HCT116 (cell line): ENCODE measurements at regions not wholly inside any gene's neighbourhood (a gene's known extent, or its start where the extent isn't known, plus 50 kb on each side); places are given as distances from the start of the nearest gene placed in this dataset.

Experiments
- ATAC-seq: fragments of 200-7000 bp; cut with Tn5 transposase; 2 replicates; pipeline ENCODE4 v1.9.1; 2020; ENCODE audit warnings: mild to moderate bottlenecking, moderate library complexity
- BruUV-seq: library from RNA; stranded (reverse); fragments of 400-500 nt; replicated peaks from 2 replicates; lab custom pipeline; 2021; lab: Mats Ljungman, UMichigan
- CTCF ChIA-PET: fragments of 300-600 bp; sonication (Branson Sonifier 250); formaldehyde crosslinking; loops from one replicate; lab custom pipeline; 2021; ENCODE audit warnings: antibody characterized with exemption; lab: Charles Lee
- POLR2A ChIA-PET: fragments of 300-600, 350-600 bp; sonication (Branson Sonifier 250); formaldehyde crosslinking; loops from one replicate; lab custom pipeline; 2021; ENCODE audit warnings: antibody characterized with exemption; lab: Charles Lee
- RAD21 ChIA-PET, 2 experiments: fragments of 300-600 bp; sonication (Branson Sonifier 250); formaldehyde crosslinking; loops; one replicate each; lab custom pipeline; 2023; ENCODE audit warnings: low total read pairs in 2 of 2; ENCODE audit not compliant: uncharacterized antibody in 2 of 2, unreplicated experiment in 2 of 2, low non-redundant PET in 1 of 2; lab: Charles Lee
- DNase-seq: peaks from one replicate; pipeline ENCODE4 v3.0.0-alpha.2; 2010; ENCODE audit warnings: low read depth, low spot score
- H2AFZ ChIP-seq: fragments of 200-600 bp; shearing (Covaris generic), sonication (generic); 2 replicates; pipeline ENCODE4 v1.6.1; 2017; ENCODE audit warnings: low read depth, mixed run types, mixed read lengths, antibody characterized with exemption, low read length; ENCODE audit not compliant: poor library complexity, severe bottlenecking
- H3K27ac ChIP-seq: 2 replicates; pipeline ENCODE4 v1.5.1; 2012; ENCODE audit warnings: low read depth, low read length
- H3K27me3 ChIP-seq: fragments of 200-600 bp; sonication (generic); 2 replicates; pipeline ENCODE4 v1.6.1; 2016; ENCODE audit warnings: mixed run types, low read length, mixed read lengths; ENCODE audit not compliant: insufficient read depth
- H3K36me3 ChIP-seq, 2 experiments: fragments of 200-500 bp in 1 of 2; fragments of 200-600 bp in 1 of 2; sonication (Bioruptor generic) in 1 of 2; sonication (generic) in 1 of 2; 2 replicates each; pipeline versions ENCODE4 v1.5.1 to v1.6.1; 2014 to 2016; ENCODE audit warnings: low read length in 2 of 2, inconsistent platforms in 1 of 2, mixed read lengths in 1 of 2, mixed run types in 1 of 2; ENCODE audit not compliant: insufficient read depth in 2 of 2, control insufficient read depth in 1 of 2
- H3K4me1 ChIP-seq, 2 experiments: fragments of 200-600 bp in 1 of 2; sonication (generic) in 1 of 2; 2 replicates each; pipeline versions ENCODE4 v1.5.1 to v1.6.1; 2012 to 2017; ENCODE audit warnings: low read length in 2 of 2, inconsistent platforms in 1 of 2, mild to moderate bottlenecking in 1 of 2, mixed read lengths in 1 of 2, mixed run types in 1 of 2, moderate library complexity in 1 of 2; ENCODE audit not compliant: insufficient read depth in 2 of 2, control insufficient read depth in 1 of 2
- H3K4me2 ChIP-seq: fragments of 200-600 bp; sonication (generic); 2 replicates; pipeline ENCODE4 v1.6.1; 2017; ENCODE audit warnings: mixed run types, low read length, mixed read lengths
- H3K4me3 ChIP-seq, 2 experiments: fragments of 200-600 bp in 1 of 2; sonication (generic) in 1 of 2; replicated peaks in 1 of 2; 2 replicates each; pipeline ENCODE4 v1.5.1; 2011 to 2016; ENCODE audit warnings: low read length in 2 of 2, control low read depth in 1 of 2, low read depth in 1 of 2, mild to moderate bottlenecking in 1 of 2, mixed read lengths in 1 of 2, mixed run types in 1 of 2
- H3K79me2 ChIP-seq: fragments of 200-600 bp; sonication (generic); 2 replicates; pipeline ENCODE4 v1.6.1; 2017; ENCODE audit warnings: mild to moderate bottlenecking, mixed run types, low read length, moderate library complexity, mixed read lengths; ENCODE audit not compliant: insufficient read depth
- H3K9ac ChIP-seq: fragments of 200-600 bp; sonication (generic); 2 replicates; pipeline ENCODE4 v1.6.1; 2016; ENCODE audit warnings: low read length, mixed read lengths
- H3K9me2 ChIP-seq: fragments of 200-600 bp; sonication (generic), shearing (Covaris generic); 2 replicates; pipeline ENCODE4 v1.6.1; 2017; ENCODE audit warnings: mixed run types, mild to moderate bottlenecking, moderate library complexity; ENCODE audit not compliant: insufficient read depth
- H3K9me3 ChIP-seq, 2 experiments: fragments of 200-500 bp in 1 of 2; fragments of 200-600 bp in 1 of 2; sonication (Bioruptor generic) in 1 of 2; sonication (generic) in 1 of 2; 2 replicates each; pipeline ENCODE4 v1.6.1; 2014 to 2017; ENCODE audit warnings: low read length in 2 of 2, mixed read lengths in 2 of 2, inconsistent platforms in 1 of 2, low read depth in 1 of 2, mild to moderate bottlenecking in 1 of 2, mixed run types in 1 of 2, moderate library complexity in 1 of 2; ENCODE audit not compliant: control insufficient read depth in 1 of 2, insufficient read depth in 1 of 2
- H4K20me1 ChIP-seq: fragments of 200-600 bp; sonication (generic), shearing (Covaris generic); 2 replicates; pipeline ENCODE4 v1.6.1; 2017; ENCODE audit warnings: mixed run types, mild to moderate bottlenecking, moderate library complexity; ENCODE audit not compliant: insufficient read depth
- JUND ChIP-seq: IDR thresholded peaks from 2 replicates; pipeline ENCODE4 v1.6.1; 2012
- MAX ChIP-seq: IDR thresholded peaks from 2 replicates; pipeline ENCODE4 v1.6.1; 2012
- POLR2A ChIP-seq: IDR thresholded peaks from 2 replicates; pipeline ENCODE4 v1.7.0; 2011; ENCODE audit warnings: borderline replicate concordance; ENCODE audit not compliant: insufficient read depth, insufficient read length; ENCODE audit errors: extremely low read depth
- SIN3A ChIP-seq: IDR thresholded peaks from 2 replicates; pipeline ENCODE4 v1.6.1; 2012; ENCODE audit warnings: low read depth
- TCF7L2 ChIP-seq: IDR thresholded peaks from 2 replicates; pipeline ENCODE4 v1.7.0; 2011; ENCODE audit warnings: borderline replicate concordance, inconsistent platforms; ENCODE audit not compliant: insufficient read depth, insufficient read length; ENCODE audit errors: extremely low read depth
- YY1 ChIP-seq: IDR thresholded peaks from 2 replicates; pipeline ENCODE4 v1.6.1; 2011; ENCODE audit warnings: low read length, low read depth, moderate library complexity, mild to moderate bottlenecking; ENCODE audit not compliant: insufficient replicate concordance; ENCODE audit errors: extremely low read depth
- intact Hi-C: fragments of 100-400 bp; cut with micrococcal nuclease; formaldehyde crosslinking; loops from 2 replicates; pipeline ENCODE4 v1.10.0; 2022
- TF ChIP-seq, protein P1 (sequence below): IDR thresholded peaks from 2 replicates; pipeline ENCODE4 v1.6.1; 2012; ENCODE audit warnings: low read depth
- TF ChIP-seq, protein P2 (sequence below): IDR thresholded peaks from 2 replicates; pipeline ENCODE4 v1.6.1; 2011; ENCODE audit warnings: mild to moderate bottlenecking, low read length, moderate library complexity; ENCODE audit not compliant: insufficient replicate concordance; ENCODE audit errors: extremely low read depth

DNA sequence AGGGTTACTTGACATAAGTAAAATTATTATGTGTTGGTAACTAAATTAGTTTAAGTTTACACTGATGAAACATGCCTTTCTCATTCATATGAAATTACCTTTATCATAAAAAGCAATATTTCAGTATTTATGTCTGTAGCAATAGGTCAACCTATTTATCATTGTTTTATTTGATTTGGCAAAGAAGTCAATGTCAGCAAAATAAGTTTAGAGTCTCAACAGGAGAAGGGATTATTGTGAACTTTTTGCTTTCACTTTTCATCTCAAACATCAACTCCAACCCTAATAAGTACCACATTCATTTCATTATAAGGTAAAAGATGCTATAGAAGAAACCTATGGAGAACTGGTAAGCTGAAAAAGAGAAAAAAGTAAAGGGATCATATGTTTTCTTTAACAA is 1015.4 kb upstream of the ADGRL4 start (continued):
- TF ChIP-seq, protein P1, sequence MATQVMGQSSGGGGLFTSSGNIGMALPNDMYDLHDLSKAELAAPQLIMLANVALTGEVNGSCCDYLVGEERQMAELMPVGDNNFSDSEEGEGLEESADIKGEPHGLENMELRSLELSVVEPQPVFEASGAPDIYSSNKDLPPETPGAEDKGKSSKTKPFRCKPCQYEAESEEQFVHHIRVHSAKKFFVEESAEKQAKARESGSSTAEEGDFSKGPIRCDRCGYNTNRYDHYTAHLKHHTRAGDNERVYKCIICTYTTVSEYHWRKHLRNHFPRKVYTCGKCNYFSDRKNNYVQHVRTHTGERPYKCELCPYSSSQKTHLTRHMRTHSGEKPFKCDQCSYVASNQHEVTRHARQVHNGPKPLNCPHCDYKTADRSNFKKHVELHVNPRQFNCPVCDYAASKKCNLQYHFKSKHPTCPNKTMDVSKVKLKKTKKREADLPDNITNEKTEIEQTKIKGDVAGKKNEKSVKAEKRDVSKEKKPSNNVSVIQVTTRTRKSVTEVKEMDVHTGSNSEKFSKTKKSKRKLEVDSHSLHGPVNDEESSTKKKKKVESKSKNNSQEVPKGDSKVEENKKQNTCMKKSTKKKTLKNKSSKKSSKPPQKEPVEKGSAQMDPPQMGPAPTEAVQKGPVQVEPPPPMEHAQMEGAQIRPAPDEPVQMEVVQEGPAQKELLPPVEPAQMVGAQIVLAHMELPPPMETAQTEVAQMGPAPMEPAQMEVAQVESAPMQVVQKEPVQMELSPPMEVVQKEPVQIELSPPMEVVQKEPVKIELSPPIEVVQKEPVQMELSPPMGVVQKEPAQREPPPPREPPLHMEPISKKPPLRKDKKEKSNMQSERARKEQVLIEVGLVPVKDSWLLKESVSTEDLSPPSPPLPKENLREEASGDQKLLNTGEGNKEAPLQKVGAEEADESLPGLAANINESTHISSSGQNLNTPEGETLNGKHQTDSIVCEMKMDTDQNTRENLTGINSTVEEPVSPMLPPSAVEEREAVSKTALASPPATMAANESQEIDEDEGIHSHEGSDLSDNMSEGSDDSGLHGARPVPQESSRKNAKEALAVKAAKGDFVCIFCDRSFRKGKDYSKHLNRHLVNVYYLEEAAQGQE: no peak
- TF ChIP-seq JUND: no peak

- DNase-seq (no peak), ATAC-seq (no peak)
- ChIA-PET CTCF (no interaction called here), RAD21 (no interaction called here), POLR2A (no interaction called here)
- no peak for TF ChIP-seq POLR2A
- TF ChIP-seq YY1: no peak
- TF ChIP-seq SIN3A: no peak
- TF ChIP-seq MAX: no peak
- TF ChIP-seq TCF7L2: no peak
- TF ChIP-seq, protein P2, sequence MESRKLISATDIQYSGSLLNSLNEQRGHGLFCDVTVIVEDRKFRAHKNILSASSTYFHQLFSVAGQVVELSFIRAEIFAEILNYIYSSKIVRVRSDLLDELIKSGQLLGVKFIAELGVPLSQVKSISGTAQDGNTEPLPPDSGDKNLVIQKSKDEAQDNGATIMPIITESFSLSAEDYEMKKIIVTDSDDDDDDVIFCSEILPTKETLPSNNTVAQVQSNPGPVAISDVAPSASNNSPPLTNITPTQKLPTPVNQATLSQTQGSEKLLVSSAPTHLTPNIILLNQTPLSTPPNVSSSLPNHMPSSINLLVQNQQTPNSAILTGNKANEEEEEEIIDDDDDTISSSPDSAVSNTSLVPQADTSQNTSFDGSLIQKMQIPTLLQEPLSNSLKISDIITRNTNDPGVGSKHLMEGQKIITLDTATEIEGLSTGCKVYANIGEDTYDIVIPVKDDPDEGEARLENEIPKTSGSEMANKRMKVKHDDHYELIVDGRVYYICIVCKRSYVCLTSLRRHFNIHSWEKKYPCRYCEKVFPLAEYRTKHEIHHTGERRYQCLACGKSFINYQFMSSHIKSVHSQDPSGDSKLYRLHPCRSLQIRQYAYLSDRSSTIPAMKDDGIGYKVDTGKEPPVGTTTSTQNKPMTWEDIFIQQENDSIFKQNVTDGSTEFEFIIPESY: no peak
- H3K4me3 ChIP-seq: no peak overlapping the region
- no peak overlapping the region for H3K27ac ChIP-seq
- no peaks in the 10 kb centered on the region for H3K79me2 ChIP-seq
- H3K4me2 ChIP-seq: no peak overlapping the region
- H4K20me1 ChIP-seq: no peaks in the 10 kb centered on the region
- H3K27me3 ChIP-seq: no peaks in the 10 kb centered on the region
- H3K9me3 ChIP-seq: no peaks in the 10 kb centered on the region
- no peaks in the 10 kb centered on the region for H3K9me2 ChIP-seq
- BruUV-seq: no TSS peak
- H3K4me1 ChIP-seq: no peaks in the 10 kb centered on the region
- H3K36me3 ChIP-seq: no peaks in the 10 kb centered on the region
- no peak overlapping the region for H2AFZ ChIP-seq
- intact Hi-C loops: no loop called here
- no peak overlapping the region for H3K9ac ChIP-seq
These were observed 1011.8 kb upstream of the ADGRL4 start for GRCh38 chr1:80018348-80018747.
